ENCODE measurements at regions not wholly inside any gene's neighbourhood (a gene's known extent, or its start where the extent isn't known, plus 50 kb on each side); places are given as distances from the start of the nearest gene placed in this dataset.

GRCh38 chr1:70760154-70760553 lies 287.5 kb downstream of the PTGER3 start:
- TF ChIP-seq CTCF (conservative IDR thresholded peaks at IDR 0.05): no peak
- TF ChIP-seq EZH2 (IDR thresholded peaks at IDR 0.05; ENCODE audit: low read depth): no peak

All from PC-9 (cell line).